ENCODE measurements at regions not wholly inside any gene's neighbourhood (a gene's known extent, or its start where the extent isn't known, plus 50 kb on each side); places are given as distances from the start of the nearest gene placed in this dataset.

- DNase-seq = no peak
Observed at GRCh38 chr2:508121-508520, 169.1 kb downstream of the TMEM18 start.

- DNase-seq = no peak
Observed at GRCh38 chr2:506866-507265, 170.3 kb downstream of the TMEM18 start.

GRCh38 chr2:506451-506850, 170.8 kb downstream of the TMEM18 start:
- no peak for DNase-seq

GRCh38 chr2:505941-506340, 171.3 kb downstream of the TMEM18 start:
- no peak for DNase-seq

GRCh38 chr2:503288-503999, 173.8 kb downstream of the TMEM18 start:
- DNase-seq = no peak

GRCh38 chr2:502831-503230, 174.4 kb downstream of the TMEM18 start:
- no peak for DNase-seq

GRCh38 chr2:501667-502066, 175.5 kb downstream of the TMEM18 start:
- no peak for DNase-seq

GRCh38 chr2:501130-501529, 176.1 kb downstream of the TMEM18 start:
- no peak for DNase-seq

GRCh38 chr2:499726-500125, 177.5 kb downstream of the TMEM18 start:
- no peak for DNase-seq

- DNase-seq = no peak
Observed at GRCh38 chr2:498493-499178, 178.6 kb downstream of the TMEM18 start.

GRCh38 chr2:497770-498492, 179.3 kb downstream of the TMEM18 start:
- no peak for DNase-seq

GRCh38 chr2:496729-497128, 180.5 kb downstream of the TMEM18 start:
- no peak for DNase-seq

- no peak for DNase-seq
Observed at GRCh38 chr2:495745-496275, 181.4 kb downstream of the TMEM18 start.

GRCh38 chr2:494853-495252, 182.4 kb downstream of the TMEM18 start:
- no peak for DNase-seq

- DNase-seq = no peak
Observed at GRCh38 chr2:493228-493627, 184.0 kb downstream of the TMEM18 start.

- DNase-seq = no peak
Observed at GRCh38 chr2:492178-492577, 185.0 kb downstream of the TMEM18 start.

GRCh38 chr2:489838-490237, 187.4 kb downstream of the TMEM18 start:
- no peak for DNase-seq

GRCh38 chr2:489084-489483, 188.1 kb downstream of the TMEM18 start:
- no peak for DNase-seq

GRCh38 chr2:487186-488079, 189.8 kb downstream of the TMEM18 start:
- DNase-seq = no peak

- DNase-seq = no peak
Observed at GRCh38 chr2:486371-486770, 190.8 kb downstream of the TMEM18 start.

- DNase-seq = no peak
Observed at GRCh38 chr2:481388-481787, 193.5 kb upstream of the ALKAL2 start.

- no peak for DNase-seq
Observed at GRCh38 chr2:479490-480176, 191.7 kb upstream of the ALKAL2 start.

Data from suppressor macrophage treated with lipopolysaccharide for 4 hours (primary cell).